ENCODE measurements at regions not wholly inside any gene's neighbourhood (a gene's known extent, or its start where the extent isn't known, plus 50 kb on each side); places are given as distances from the start of the nearest gene placed in this dataset.
"Not testable (repeated sequence)": the region's sequence is repeated elsewhere in the genome, so short reads cannot be mapped to it uniquely, and the experiment has no call there.

- not testable (repeated sequence) for TF ChIP-seq CTCF, POLR2A (IDR thresholded peaks at IDR 0.05)
These were observed 104.8 kb downstream of the LAT start for GRCh38 chr16:29089679-29090078.

Data from breast epithelium (tissue), 3 donors.